Peyer's patch (tissue), 4 donors: ENCODE measurements at regions not wholly inside any gene's neighbourhood (a gene's known extent, or its start where the extent isn't known, plus 50 kb on each side); places are given as distances from the start of the nearest gene placed in this dataset.

Source experiments
- DNase-seq, 3 donors: peaks; one replicate each; pipeline ENCODE4 v3.0.0-alpha.2; 2017 to 2019
- H3K27ac ChIP-seq, 4 donors: fragments of 200-600 bp; sonication (generic); one replicate each; pipeline ENCODE4 v1.5.1; 2016 to 2019
- H3K27me3 ChIP-seq, 2 donors: fragments of 200-600 bp; sonication (generic); one replicate each; pipeline ENCODE4 v1.5.1; 2019
- H3K36me3 ChIP-seq, 3 donors: fragments of 200-600 bp; sonication (generic); one replicate each; pipeline ENCODE4 v1.5.1; 2016 to 2019
- H3K4me1 ChIP-seq, 4 donors: fragments of 200-600 bp; sonication (generic); one replicate each; pipeline ENCODE4 v1.5.1; 2016 to 2019
- H3K4me3 ChIP-seq, 4 donors: fragments of 200-600 bp; sonication (generic); 1 replicate in 3 of 4; 2 replicates in 1 of 4; pipeline ENCODE4 v1.5.1; 2016 to 2019; ENCODE audit warnings: mild to moderate bottlenecking in 1 of 4
- H3K9me3 ChIP-seq, 4 donors: fragments of 200-600 bp; sonication (generic); one replicate each; pipeline ENCODE4 v1.5.1; 2016 to 2019; ENCODE audit warnings: mild to moderate bottlenecking in 1 of 4
- CTCF ChIP-seq, 6 experiments: fragments of 450-650 bp in 4 of 6; fragments of 200-600 bp in 2 of 6; sonication (generic) in 1 of 6; IDR thresholded peaks; one replicate each; pipeline ENCODE4 v1.5.1; 2017 to 2019; ENCODE audit warnings: antibody characterized with exemption in 6 of 6, mild to moderate bottlenecking in 3 of 6, moderate library complexity in 1 of 6
- POLR2A ChIP-seq, 2 donors: fragments of 450-650 bp; IDR thresholded peaks; one replicate each; pipeline ENCODE4 v1.5.1; 2017; ENCODE audit warnings: antibody characterized with exemption in 2 of 2, mild to moderate bottlenecking in 2 of 2, moderate library complexity in 2 of 2

- Histone ChIP-seq H3K9me3 (no peaks in the 10 kb centered on the region), H3K27ac (no peak overlapping the region), H3K27me3 (no peaks in the 10 kb centered on the region), H3K4me3 (no peak overlapping the region), H3K4me1 (no peaks in the 10 kb centered on the region), H3K36me3 (no peaks in the 10 kb centered on the region)
- no peak for DNase-seq
- TF ChIP-seq CTCF (IDR thresholded peaks at IDR 0.05), result no peak
Observed at GRCh38 chr2:219918944-219919343, 291.5 kb downstream of the SLC4A3 start.

- Histone ChIP-seq H3K4me1 (no peaks in the 10 kb centered on the region), H3K27me3 (no peaks in the 10 kb centered on the region), H3K27ac (no peak overlapping the region), H3K36me3 (no peaks in the 10 kb centered on the region), H3K9me3 (no peaks in the 10 kb centered on the region), H3K4me3 (no peak overlapping the region)
- TF ChIP-seq CTCF (IDR thresholded peaks at IDR 0.05) (no peak), POLR2A (IDR thresholded peaks at IDR 0.05) (no peak)
- DNase-seq, result no peak
Observed at GRCh38 chr2:219919506-219919905, 292.1 kb downstream of the SLC4A3 start.

- no peaks in the 10 kb centered on the region for H3K9me3 ChIP-seq
- H3K4me3 ChIP-seq, result no peak overlapping the region
- H3K4me1 ChIP-seq, result no peaks in the 10 kb centered on the region
- no peak overlapping the region for H3K27ac ChIP-seq
- H3K27me3 ChIP-seq, result no peaks in the 10 kb centered on the region
- TF ChIP-seq CTCF (IDR thresholded peaks at IDR 0.05), result no peak
- no peak for TF ChIP-seq POLR2A (IDR thresholded peaks at IDR 0.05)
- DNase-seq, result no peak
- H3K36me3 ChIP-seq, result no peaks in the 10 kb centered on the region
Observed at GRCh38 chr2:219929835-219930234, 302.4 kb downstream of the SLC4A3 start.

GRCh38 chr2:219939647-219940046, 312.2 kb downstream of the SLC4A3 start:
- no peak overlapping the region for H3K27ac ChIP-seq
- no peak overlapping the region for H3K4me3 ChIP-seq
- no peaks in the 10 kb centered on the region for H3K36me3 ChIP-seq
- DNase-seq, result no peak
- no peaks in the 10 kb centered on the region for H3K27me3 ChIP-seq
- H3K9me3 ChIP-seq, result no peaks in the 10 kb centered on the region
- no peaks in the 10 kb centered on the region for H3K4me1 ChIP-seq
- TF ChIP-seq POLR2A (IDR thresholded peaks at IDR 0.05), result no peak
- TF ChIP-seq CTCF (IDR thresholded peaks at IDR 0.05), result no peak

- H3K9me3 ChIP-seq, result no peaks in the 10 kb centered on the region
- H3K4me3 ChIP-seq, result no peak overlapping the region
- no peak for DNase-seq
- H3K27me3 ChIP-seq, result no peaks in the 10 kb centered on the region
- H3K4me1 ChIP-seq, result no peaks in the 10 kb centered on the region
- H3K36me3 ChIP-seq, result no peaks in the 10 kb centered on the region
- TF ChIP-seq POLR2A (IDR thresholded peaks at IDR 0.05) (no peak), CTCF (IDR thresholded peaks at IDR 0.05) (no peak)
- H3K27ac ChIP-seq, result no peak overlapping the region
Observed at GRCh38 chr2:219944866-219945265, 317.4 kb downstream of the SLC4A3 start.

GRCh38 chr2:219946021-219946420, 318.6 kb downstream of the SLC4A3 start:
- Histone ChIP-seq H3K4me1 (no peaks in the 10 kb centered on the region), H3K4me3 (no peak overlapping the region), H3K27ac (no peak overlapping the region), H3K9me3 (no peaks in the 10 kb centered on the region), H3K27me3 (no peaks in the 10 kb centered on the region), H3K36me3 (no peaks in the 10 kb centered on the region)
- TF ChIP-seq POLR2A (IDR thresholded peaks at IDR 0.05) (no peak), CTCF (IDR thresholded peaks at IDR 0.05) (no peak)
- no peak for DNase-seq
